GM18505 (cell line): ENCODE measurements at regions not wholly inside any gene's neighbourhood (a gene's known extent, or its start where the extent isn't known, plus 50 kb on each side); places are given as distances from the start of the nearest gene placed in this dataset.

Source experiments
- ATAC-seq: cut with Tn5 transposase; IDR thresholded peaks from one replicate; pipeline ENCODE4 v1.9.1; 2021; ENCODE audit not compliant: unreplicated experiment
- POLR2A ChIP-seq: IDR thresholded peaks from 4 replicates; pipeline ENCODE4 v1.6.1; 2011; ENCODE audit warnings: borderline replicate concordance; ENCODE audit not compliant: insufficient read depth, insufficient read length; ENCODE audit errors: extremely low read depth

GRCh38 chr4:156103311-156103710 lies 149.6 kb upstream of the CTSO start:
- no peak for TF ChIP-seq POLR2A

GRCh38 chr4:156102411-156102810 lies 148.7 kb upstream of the CTSO start:
- TF ChIP-seq POLR2A = no peak
- ATAC-seq = no peak

More at GRCh38 chr4:156103311-156103710, 149.6 kb upstream of the CTSO start:
- no peak for ATAC-seq

GRCh38 chr4:156101571-156101970 lies 147.9 kb upstream of the CTSO start:
- TF ChIP-seq POLR2A = no peak
- ATAC-seq = no peak

GRCh38 chr4:156100651-156101050 lies 147.0 kb upstream of the CTSO start:
- no peak for ATAC-seq
- TF ChIP-seq POLR2A = no peak

GRCh38 chr4:156098805-156099204 lies 145.1 kb upstream of the CTSO start:
- no peak for TF ChIP-seq POLR2A
- no peak for ATAC-seq

- ATAC-seq = no peak
- TF ChIP-seq POLR2A = no peak
These were observed 131.4 kb upstream of the CTSO start for GRCh38 chr4:156085100-156085499.

GRCh38 chr4:156084373-156084772 lies 130.7 kb upstream of the CTSO start:
- TF ChIP-seq POLR2A = no peak
- ATAC-seq = no peak

- no peak for ATAC-seq
- no peak for TF ChIP-seq POLR2A
These were observed 120.3 kb upstream of the CTSO start for GRCh38 chr4:156073976-156074375.

GRCh38 chr4:156060661-156061060 lies 107.0 kb upstream of the CTSO start:
- no peak for ATAC-seq
- no peak for TF ChIP-seq POLR2A

- ATAC-seq = no peak
- TF ChIP-seq POLR2A = no peak
These were observed 99.5 kb upstream of the CTSO start for GRCh38 chr4:156053174-156053573.

GRCh38 chr4:156052116-156052515 lies 98.5 kb upstream of the CTSO start:
- no peak for ATAC-seq
- TF ChIP-seq POLR2A = no peak

GRCh38 chr4:156038772-156039171 lies 85.1 kb upstream of the CTSO start:
- no peak for ATAC-seq

GRCh38 chr4:156036496-156036895 lies 82.8 kb upstream of the CTSO start:
- ATAC-seq = no peak
- TF ChIP-seq POLR2A = no peak

More at GRCh38 chr4:156038772-156039171, 85.1 kb upstream of the CTSO start:
- TF ChIP-seq POLR2A = no peak

- no peak for ATAC-seq
- TF ChIP-seq POLR2A = no peak
These were observed 76.0 kb upstream of the CTSO start for GRCh38 chr4:156029691-156030090.

GRCh38 chr4:156021298-156021697 lies 67.6 kb upstream of the CTSO start:
- ATAC-seq = no peak

More at GRCh38 chr4:156021298-156021697, 67.6 kb upstream of the CTSO start:
- TF ChIP-seq POLR2A = no peak
